Activated CD4-positive, CD25-positive, alpha-beta regulatory T cell treated with anti-CD3 and anti-CD28 coated beads, Interleukin-2, amount 50 U/mL, for 24 hours (primary cell): ENCODE measurements at regions not wholly inside any gene's neighbourhood (a gene's known extent, or its start where the extent isn't known, plus 50 kb on each side); places are given as distances from the start of the nearest gene placed in this dataset.
"Not testable (repeated sequence)": the region's sequence is repeated elsewhere in the genome, so short reads cannot be mapped to it uniquely, and the experiment has no call there.

ENCODE experiments used
- ATAC-seq, 2 donors: fragments of 150-1000 bp; cut with Tn5 transposase; one replicate each; pipeline ENCODE4 v1.10.0; 2021; ENCODE audit warnings: mild to moderate bottlenecking in 1 of 2, moderate library complexity in 1 of 2

DNA sequence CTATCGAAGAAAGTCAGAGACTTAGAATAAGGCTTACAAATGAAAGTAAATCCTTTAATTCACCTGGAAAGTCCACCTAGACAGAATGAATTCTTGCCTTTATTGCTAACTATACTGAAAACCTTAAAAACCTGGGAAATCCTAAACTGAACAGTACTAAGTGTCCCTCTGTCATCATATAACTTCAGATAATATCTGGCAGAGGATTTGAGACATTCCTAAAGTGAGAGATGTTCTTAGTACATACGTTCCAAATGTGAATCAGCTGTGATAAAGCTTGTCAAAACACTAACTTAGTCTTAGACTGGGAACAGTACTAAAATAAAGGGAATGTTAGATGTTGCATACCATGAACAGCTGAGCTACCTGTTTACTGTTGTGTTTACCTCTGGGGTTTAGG is 121.7 kb downstream of the TNFSF18 start:
- ATAC-seq: no peak

DNA sequence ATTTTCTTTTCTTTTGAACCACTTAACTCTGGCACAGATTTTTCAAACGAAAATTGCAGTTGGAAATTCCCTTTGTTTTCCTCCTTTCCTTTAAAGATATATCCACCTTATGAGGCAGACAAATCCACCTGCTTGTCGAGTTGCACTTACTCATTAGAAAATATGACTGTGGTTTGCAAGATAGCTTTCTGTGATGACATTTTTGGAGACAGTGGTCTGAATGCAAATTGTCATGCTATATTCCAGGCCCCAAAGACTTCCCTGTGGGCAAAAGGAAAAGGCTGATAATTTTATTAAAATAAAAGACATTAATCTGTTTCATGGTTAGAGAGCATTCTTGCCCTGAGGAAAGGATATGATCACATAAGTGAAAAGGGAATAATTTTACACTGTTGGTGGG is 120.6 kb downstream of the TNFSF18 start:
- ATAC-seq: no peak

DNA sequence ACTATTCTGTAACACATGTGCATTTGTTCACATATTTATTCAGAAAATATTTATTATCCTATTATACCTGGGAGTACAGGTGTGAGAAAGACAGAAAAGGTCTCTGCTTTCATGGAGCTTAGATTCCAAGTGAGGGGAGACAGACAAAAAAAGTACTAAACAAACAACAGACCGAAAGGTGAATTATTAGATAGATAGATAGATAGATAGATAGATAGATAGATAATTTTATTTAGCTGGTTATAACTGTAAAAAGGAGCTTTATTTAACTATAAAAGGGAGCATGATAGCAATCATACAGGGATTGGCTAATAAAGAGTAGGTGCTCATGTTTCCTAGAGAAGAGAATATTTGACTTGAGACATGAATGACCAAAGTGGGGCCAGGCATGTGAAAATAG is 119.4 kb downstream of the TNFSF18 start:
- no peak for ATAC-seq

DNA sequence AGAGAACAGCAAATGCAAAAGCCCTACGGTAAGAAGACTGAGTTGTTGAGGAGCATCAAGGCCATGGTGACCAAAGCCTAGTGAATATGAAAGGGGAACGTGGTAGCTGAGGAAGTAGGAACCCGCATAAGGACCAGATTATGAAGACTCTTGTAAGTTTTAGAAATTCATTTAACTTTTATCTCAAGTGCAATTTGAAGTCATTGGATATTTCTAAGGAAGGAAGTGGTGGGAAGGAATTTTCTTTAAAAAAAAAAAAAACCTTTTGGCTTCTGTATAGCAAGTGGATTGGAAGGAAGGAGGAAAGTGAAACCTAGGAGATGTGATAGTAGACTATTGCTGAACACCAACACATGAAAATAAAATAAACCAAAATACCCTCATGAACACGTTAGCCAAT is 119.0 kb downstream of the TNFSF18 start:
- ATAC-seq: no peak

DNA sequence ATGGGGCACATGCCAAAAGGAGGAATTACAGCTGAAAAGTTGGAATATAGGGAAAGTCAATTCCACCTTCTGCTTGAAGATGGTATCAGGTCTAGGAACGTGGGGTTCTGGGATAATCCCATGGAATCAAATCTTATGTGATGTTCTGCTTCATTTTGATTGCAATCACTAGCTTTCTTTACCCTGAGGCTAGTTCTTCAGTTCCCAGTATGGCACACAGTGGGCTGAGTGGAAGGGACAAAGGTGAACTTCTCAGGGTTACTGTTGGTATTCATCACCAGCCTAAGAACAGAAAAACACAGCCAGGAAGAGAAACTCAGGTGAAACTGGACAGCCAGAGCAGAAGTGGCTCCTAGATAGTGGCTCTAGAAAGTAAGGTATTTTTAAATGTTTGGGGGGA is 117.8 kb downstream of the TNFSF18 start:
- no peak for ATAC-seq

DNA sequence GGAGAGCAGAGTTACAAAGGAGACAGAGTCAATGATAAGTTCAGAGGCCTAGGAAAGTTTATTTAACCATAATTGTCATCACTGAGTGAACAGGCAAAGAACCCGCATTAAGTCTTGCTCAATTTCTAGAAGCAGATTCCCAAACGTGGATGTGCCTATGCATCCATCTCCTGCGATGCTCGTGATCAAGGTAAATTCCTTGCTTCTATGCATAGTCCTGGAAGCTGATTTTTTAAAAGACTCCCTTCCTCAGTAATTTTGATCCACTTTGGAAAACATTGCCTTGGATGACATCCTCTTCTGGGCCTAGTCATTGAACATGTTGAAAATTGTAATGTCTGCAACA is 116.4 kb downstream of the TNFSF18 start:
- no peak for ATAC-seq

DNA sequence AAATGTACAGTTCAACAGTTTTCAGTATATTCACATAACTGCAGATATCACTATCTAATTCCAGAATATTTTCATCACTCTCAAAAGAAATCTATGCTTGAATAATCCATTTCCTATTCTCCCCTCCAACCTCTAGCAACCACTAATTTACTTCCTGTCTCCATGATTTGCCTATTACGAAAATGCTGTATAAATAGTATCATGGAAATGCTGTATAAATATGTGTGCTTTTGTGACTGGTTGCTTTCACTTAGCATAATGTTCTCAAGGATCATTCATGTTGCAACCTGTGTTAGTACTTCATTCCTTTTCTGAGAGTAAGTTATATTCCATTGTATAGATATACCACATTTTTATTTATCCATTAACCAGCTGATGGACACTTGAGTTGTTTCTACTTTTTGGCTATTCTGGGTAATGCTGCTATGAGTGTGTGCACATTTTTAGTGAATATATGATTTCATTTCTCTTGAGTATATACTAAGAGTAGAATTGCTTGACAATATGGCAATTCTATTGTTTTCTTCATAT is 115.6 kb downstream of the TNFSF18 start:
- no peak for ATAC-seq

DNA sequence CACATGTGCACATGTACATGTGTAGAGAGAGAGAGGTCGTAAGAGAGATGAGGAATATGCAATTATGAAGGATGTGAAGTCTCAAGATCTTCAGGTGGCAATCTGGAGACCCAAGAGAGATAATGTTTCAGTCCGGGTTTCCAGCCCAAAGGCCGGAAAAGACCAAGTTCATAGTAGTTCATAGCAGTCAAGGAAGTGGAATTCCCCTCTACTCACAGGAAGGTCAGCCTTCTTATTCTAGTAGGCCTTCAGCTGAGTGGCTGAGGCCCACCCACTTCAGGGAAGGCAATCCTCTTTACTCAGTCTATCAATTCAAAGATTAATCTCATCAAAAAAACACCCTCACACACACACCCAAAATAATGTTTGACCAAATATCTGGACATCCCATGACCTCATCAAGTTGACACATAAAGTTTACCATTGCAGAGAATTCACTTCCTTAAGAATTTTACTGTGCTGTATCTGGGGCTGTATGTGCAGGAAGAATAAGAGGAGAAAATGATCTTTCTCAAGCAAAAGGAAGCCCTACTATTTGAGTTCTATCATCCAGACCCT is 114.6 kb downstream of the TNFSF18 start:
- no peak for ATAC-seq

DNA sequence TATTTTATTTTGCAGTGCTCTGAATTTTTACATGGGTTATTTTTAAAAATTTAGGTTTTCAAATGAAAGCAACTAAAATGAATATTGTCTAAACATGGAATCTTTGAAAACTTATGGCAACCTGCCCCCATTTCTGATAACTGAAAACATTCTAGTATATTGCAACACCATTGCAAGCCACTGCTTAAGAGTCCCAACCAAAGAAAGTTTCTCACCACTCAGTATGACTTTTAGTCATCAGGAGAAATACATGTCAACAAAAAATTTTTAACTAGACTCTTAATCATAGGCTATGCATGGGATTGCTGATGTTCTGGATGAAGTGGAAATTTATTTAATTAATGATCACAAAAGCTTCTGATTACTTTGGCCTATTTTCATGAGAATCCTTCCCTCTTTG is 112.1 kb downstream of the TNFSF18 start:
- ATAC-seq: no peak

DNA sequence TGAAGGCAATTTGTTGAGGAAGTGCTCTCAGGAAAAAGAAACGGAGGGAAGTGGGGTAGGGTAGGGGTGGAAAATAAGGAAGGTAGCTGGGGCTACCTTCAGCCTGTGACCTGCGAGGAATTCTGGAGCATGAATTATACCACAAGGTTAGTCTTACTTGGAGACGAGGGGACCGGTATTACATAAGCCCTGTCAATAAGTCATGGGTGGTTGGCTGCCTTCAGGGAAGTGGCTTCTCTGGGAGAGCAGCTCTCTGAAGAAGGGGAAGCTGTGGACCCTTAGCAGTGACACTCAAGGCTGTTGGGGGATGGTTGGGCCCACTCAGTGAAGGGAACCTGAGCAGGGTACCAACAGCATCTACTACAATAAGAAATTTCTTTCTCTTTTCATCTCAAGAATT is 111.3 kb downstream of the TNFSF18 start:
- no peak for ATAC-seq

DNA sequence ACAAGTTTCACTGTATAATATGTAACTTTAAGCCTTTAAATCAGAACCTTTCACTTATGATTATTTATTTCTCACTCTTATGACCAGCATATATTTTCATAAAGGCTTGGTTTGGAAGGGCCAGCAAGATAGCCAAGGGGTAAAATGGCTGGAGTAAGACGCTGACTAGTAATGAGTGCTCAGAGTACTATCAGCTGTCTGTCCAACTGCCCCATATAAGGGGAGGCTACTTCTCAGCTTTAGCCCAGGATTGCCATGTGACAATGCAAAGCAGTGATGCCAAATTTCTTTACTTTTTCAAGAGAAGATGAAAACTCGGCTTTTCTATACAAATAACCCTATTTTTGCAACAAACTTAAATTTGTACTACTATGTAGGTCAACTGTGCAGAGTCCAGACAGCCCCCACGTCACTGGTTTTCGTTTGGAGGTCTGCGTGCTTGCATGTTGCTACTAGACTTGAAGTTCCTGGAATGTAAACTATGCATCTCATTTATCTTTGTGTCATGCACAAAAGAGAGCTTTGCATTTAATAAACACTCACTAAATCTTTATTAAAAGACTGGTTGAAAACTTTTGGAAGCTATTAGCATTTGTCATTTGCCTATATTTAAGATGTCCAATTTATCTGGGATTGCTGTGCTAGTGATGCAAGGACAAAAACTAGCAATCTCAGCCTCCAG is 110.4 kb downstream of the TNFSF18 start:
- ATAC-seq: no peak

DNA sequence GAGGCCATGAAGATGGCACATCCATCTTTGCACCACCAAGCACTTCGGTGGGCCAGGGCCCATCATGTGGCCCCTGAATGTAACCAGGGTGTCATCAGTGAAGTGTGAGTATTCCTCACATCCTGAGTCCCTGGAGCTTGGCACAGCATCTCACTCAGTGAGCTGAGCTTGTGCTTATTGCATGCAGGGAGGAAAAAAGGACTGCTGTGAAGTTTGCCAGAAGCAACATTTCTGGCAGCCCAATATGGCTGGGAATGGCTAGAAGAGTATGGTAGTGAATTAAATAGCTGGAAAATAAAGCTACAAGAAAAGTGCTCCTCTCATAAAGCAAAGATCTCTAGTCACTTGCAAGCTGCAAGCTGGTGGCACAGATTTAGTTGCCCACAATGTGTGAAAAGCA is 109.3 kb downstream of the TNFSF18 start:
- no peak for ATAC-seq

DNA sequence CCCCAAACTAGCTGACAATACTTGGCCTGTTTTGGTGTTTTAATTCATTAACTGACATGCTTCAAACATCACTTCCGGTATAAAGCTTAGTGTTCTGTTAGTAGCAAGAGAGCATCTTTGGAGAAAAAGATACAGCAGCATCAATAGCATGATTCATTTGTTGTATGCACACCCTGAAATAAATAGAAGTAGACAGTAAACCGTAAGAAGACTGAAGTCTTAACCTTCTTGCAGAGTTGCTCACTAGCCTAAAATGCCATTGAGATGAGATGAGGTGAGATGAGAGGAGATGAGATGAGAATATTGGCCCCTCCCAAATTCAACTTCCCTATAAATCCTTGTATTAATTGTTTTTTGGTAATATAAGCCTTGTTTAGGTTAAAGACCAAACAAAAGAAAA is 108.8 kb downstream of the TNFSF18 start:
- no peak for ATAC-seq

DNA sequence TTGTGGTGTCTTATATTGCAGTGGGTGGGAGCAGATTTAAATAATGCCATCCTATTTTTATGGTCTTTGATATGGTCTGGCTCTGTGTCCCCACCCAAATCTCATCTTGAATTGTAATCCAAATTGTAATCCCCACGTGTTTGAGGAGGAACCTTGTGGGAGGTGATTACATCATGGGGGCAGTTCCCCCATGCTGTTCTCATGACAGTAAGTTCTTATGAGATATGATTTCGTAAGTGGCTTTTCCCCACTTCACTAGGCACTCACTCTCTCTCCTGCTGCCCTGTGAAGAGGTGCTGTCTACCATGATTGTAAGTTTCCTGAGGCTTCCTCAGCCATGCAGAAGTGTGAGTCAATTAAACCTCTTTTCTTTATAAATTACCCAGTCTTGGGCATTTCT is 107.6 kb downstream of the TNFSF18 start:
- not testable (repeated sequence) for ATAC-seq

DNA sequence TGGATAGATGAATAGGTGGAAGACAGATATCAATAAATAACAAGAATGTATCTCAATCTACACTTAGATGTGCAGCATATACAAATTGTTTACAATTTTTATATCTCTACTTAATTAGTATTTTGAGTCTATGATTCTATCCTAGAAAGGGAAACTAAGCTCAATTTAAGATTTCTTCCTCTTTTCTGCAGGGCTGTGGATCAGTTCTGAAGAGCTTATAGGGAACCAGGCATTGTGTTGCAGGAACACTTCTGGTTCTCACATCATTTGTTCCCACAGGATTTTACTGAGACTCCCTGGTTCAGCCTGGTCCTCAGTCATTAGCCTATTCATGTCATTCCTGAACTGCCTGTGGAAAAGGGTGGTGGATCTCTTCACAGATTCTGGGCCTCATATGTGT is 105.8 kb downstream of the TNFSF18 start:
- ATAC-seq: no peak

DNA sequence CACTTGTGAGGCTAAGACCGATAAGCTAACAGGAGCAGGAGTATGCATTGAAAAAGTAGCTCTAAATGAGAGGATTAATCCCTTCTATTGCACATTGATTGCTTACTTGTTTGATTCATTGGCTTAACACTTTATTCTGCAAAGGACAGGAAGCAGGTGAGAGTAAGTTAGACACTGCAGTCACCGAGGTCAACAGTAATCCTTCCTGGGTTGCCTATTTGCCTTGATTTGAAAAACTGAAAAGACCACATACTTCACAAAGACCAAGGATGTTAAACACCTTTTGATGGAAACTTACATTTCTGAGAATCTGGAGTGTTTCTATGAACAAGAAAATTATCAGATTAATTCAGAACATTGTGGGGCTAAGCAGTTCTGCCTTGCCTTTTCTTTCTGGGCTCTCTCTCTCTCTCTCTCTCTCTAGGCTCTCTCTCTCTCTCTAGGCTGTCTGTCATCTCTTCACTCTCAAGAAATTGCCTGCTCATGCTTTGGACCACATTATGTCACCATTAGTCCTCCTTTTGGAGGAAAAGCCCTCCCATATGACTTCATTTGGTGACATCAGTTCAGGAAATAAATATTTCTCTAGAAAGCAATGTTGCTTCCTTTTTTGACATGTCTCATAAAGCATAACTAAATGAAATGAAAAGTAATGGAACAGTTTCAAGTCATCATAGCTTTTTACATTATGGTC is 103.8 kb downstream of the TNFSF18 start:
- peak in 1 of 2 donors; percentile 30 for ATAC-seq

DNA sequence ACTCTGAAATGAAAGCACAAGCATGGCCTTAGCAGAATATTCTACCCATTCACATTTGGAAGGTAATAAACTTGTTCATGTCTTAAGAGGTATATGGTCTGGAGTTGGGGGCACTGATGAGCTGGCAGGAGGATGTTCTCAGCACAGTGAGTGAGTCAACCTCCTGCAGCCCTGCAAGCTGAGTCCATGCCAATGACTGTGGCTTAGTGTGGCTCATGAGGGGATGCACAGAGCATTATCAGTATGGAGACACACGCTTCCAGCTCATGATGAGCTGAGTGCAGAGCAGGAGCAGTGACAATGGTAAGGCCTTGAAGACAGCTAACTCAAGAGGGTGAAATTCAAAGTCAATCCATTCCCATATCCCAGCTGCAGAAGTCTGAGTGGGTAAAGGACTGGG is 102.3 kb downstream of the TNFSF18 start:
- peak; percentile 63 to 67 for ATAC-seq

DNA sequence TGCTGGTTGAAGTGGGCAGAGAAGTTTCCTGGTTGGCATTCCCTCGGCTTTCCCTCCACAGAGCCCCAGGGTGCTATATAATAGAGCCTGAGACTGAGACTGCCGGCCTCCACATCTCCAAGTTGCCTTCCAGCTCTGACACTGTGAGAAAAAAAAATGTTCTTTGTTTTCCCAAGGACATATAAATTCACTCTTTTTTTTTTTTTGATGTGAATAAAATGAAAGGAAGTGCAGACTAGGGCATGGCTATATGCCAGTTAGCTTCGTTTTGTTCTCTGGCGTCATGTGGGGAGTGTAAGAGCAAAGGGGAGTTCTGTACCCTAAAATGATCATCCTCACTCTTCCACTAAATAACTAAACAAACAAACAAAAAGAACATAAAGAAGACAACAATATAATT is 101.6 kb downstream of the TNFSF18 start:
- ATAC-seq: no peak

DNA sequence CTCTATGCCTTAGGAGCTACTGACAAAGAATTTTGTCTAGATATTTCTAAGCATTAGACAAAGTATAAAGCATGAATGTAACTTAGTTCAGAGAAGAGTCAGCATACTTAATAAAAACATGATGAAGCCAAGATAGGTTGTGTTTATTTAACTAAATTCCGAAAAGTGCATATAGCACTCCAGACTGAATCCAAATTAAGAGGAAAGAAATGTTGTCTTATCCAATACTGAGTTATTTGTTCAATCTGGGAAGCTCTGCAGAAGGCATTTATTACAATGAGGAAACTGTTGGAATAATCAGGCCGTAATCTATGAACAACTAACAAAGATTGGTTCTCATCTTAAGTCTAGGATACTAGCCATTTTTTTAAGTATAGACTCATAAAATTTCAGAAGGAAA is 100.2 kb downstream of the TNFSF18 start:
- ATAC-seq: no peak

DNA sequence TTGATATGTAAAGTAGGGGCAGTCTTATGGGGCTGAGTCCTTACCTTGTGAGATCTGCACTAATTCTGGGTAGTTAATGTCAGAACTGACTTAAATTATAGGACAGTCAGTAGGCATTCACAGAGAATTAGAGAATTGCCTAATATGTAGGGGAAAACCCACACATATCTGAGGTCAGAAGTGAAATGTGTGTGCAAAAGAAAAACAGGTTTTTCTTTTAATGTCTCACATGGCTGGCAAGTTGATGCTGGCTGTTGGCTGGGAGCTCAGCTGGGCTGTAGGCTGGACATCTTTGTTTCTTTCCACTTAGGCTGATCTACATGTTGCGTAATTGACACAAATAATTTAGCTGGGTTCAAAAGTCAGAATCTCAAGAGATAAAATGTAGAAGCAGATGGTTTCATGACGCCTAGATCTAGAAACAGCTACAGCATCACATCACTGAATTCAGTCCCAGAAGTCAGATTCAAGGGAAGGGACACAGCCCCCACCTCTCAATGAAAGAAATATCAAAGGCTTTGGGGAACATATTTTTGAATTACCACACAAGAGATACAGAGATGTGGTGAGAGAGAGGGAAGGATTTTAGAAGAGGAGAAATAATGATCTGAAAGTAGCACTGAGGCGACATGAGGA is 98.9 kb downstream of the TNFSF18 start:
- peak; percentile 17 to 43 for ATAC-seq

DNA sequence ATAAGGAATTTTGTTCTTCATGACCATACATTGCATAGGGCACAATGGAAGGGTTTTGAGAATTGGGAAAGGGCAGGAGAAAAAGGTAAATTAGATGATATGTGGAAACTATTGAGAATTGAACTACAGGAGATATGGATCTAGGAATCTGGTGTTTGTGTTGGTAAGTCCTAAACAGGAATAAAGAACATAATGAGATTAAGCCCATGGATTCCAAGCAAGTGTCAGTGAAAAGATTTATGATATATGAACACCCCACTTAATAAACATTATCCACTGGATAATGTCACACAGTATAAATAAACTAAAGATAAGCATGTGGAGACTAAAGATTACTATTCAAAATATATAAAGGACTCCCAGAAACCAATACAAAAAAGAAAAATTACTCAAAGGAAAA is 98.2 kb downstream of the TNFSF18 start:
- ATAC-seq: no peak

DNA sequence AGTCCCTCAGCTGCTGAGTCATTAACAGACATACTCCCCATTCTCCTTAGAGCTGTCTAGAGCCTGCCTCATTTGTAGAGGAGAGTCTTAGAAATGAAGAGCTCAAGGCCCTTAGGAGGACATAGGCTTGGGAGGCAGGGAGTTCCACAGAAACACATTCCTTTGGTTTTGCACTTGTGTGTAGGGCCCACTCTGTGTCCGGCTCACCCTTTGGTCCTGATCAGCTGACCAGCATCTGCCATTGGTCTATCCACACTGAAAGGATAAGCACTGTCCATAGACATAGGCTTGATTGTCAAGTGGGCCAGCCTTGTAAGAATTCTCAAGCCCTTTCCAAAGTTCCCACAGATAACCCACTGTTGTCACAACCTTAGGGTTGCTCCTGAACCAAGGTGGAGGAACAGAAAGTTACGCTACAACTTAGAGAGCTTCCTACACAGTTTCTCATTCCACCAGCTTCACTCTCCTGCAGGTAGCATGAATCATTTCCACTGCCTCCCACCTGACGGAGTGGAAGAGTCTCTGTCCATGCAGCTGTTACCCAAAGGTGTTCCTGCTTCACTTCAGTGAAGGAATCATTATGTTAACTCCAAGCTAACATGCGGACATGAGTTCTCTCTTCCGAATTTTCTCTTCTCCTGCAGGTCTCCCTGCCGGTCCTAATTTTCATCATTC is 96.1 kb downstream of the TNFSF18 start:
- ATAC-seq: no peak

DNA sequence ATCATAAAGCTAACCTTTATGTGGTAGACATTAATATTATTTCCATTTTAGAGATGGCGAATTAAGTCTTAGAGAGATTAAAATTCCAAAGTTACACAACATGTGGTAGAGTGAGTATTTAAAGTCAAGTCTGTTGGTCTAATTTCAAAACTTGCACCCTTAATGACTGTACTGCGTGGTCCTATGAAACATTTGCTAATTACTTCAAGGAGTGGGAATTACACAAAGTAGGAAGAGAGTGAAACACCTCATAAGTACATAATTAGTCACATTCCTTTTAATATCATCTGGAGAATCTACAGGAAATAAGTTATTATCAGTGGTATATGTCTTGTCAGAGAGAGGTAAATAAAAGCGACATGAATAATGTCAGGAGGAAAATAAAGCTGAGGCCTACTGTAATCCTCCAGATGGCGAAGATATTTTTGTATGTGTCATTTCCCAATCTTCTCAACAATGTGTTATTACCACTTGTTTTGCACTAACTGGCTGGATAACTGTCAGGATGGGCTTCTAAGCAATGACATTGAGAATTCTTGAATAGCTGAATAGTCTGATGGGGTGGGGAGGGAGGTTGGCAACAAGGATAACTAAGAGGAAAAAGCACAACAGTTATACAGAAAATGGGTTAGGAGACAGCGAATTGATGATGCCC is 95.5 kb downstream of the TNFSF18 start:
- no peak for ATAC-seq
